Liver (tissue), 8 donors: ENCODE measurements at regions not wholly inside any gene's neighbourhood (a gene's known extent, or its start where the extent isn't known, plus 50 kb on each side); places are given as distances from the start of the nearest gene placed in this dataset.
A peak's percentile ranks its signal among the peaks of the same experiment; 100 is the strongest.

Experiments used
- DNase-seq: peaks from one replicate; pipeline ENCODE4 v3.0.0-alpha.2; 2017; ENCODE audit warnings: low spot score
- H3K27ac ChIP-seq, 2 donors: one replicate each; pipeline ENCODE4 v1.7.0; 2013; ENCODE audit warnings: inconsistent platforms in 2 of 2, low read length in 2 of 2, control low read depth in 1 of 2, low read depth in 1 of 2, mild to moderate bottlenecking in 1 of 2
- H3K27me3 ChIP-seq, 4 donors: one replicate each; pipeline versions ENCODE4 v1.6.1 to v1.7.0; 2013; ENCODE audit warnings: low read length in 3 of 4, inconsistent platforms in 1 of 4, mild to moderate bottlenecking in 1 of 4, moderate library complexity in 1 of 4; ENCODE audit not compliant: control insufficient read depth in 4 of 4, insufficient read depth in 4 of 4
- H3K36me3 ChIP-seq, 4 donors: one replicate each; pipeline versions ENCODE4 v1.6.1 to v1.7.0; 2013; ENCODE audit warnings: low read length in 3 of 4, mild to moderate bottlenecking in 3 of 4, low read depth in 1 of 4, moderate library complexity in 1 of 4; ENCODE audit not compliant: control insufficient read depth in 4 of 4, insufficient read depth in 3 of 4
- H3K4me1 ChIP-seq, 4 donors: one replicate each; pipeline versions ENCODE4 v1.6.1 to v1.7.0; 2013; ENCODE audit warnings: low read length in 3 of 4, mild to moderate bottlenecking in 3 of 4, moderate library complexity in 1 of 4; ENCODE audit not compliant: control insufficient read depth in 4 of 4, insufficient read depth in 4 of 4
- H3K4me3 ChIP-seq, 3 donors: one replicate each; pipeline versions ENCODE4 v1.6.1 to v1.7.0; 2013; ENCODE audit warnings: low read length in 3 of 3, control low read depth in 1 of 3, low read depth in 1 of 3, mild to moderate bottlenecking in 1 of 3
- H3K9ac ChIP-seq, 2 donors: one replicate each; pipeline ENCODE4 v1.7.0; 2013; ENCODE audit warnings: low read length in 2 of 2, mild to moderate bottlenecking in 2 of 2, moderate library complexity in 2 of 2, control low read depth in 1 of 2, low read depth in 1 of 2
- H3K9me3 ChIP-seq, 4 donors: one replicate each; pipeline versions ENCODE4 v1.6.1 to v1.7.0; 2013; ENCODE audit warnings: low read length in 3 of 4; ENCODE audit not compliant: control insufficient read depth in 4 of 4
- ATF3 ChIP-seq: IDR thresholded peaks from 2 replicates; pipeline ENCODE4 v1.6.1; 2016; ENCODE audit warnings: antibody characterized with exemption
- CTCF ChIP-seq: fragments of 150-350 bp; IDR thresholded peaks from 2 replicates; pipeline ENCODE4 v1.5.1; 2017; ENCODE audit warnings: improper control_type of control experiment, low read depth, low read length; ENCODE audit not compliant: missing input control
- EGR1 ChIP-seq, 2 donors: IDR thresholded peaks; 2 replicates each; pipeline ENCODE4 v1.6.1; 2016 to 2018; ENCODE audit warnings: antibody characterized with exemption in 2 of 2, low read depth in 2 of 2
- FOXA1 ChIP-seq: IDR thresholded peaks from 2 replicates; pipeline ENCODE4 v1.6.1; 2016; ENCODE audit warnings: antibody characterized with exemption
- FOXA2 ChIP-seq: IDR thresholded peaks from 2 replicates; pipeline ENCODE4 v1.6.1; 2016; ENCODE audit warnings: antibody characterized with exemption
- GABPA ChIP-seq, 2 donors: IDR thresholded peaks in 1 of 2; conservative IDR thresholded peaks in 1 of 2; 2 replicates each; pipeline ENCODE4 v1.6.1; 2016; ENCODE audit warnings: antibody characterized with exemption in 2 of 2, mild to moderate bottlenecking in 1 of 2, moderate library complexity in 1 of 2
- HNF4A ChIP-seq, 2 donors: conservative IDR thresholded peaks; 2 replicates each; pipeline ENCODE4 v1.6.1; 2016; ENCODE audit warnings: antibody characterized with exemption in 2 of 2, mild to moderate bottlenecking in 2 of 2
- HNF4G ChIP-seq: IDR thresholded peaks from 2 replicates; pipeline ENCODE4 v1.6.1; 2016; ENCODE audit warnings: antibody characterized with exemption
- JUND ChIP-seq, 2 donors: IDR thresholded peaks; 2 replicates each; pipeline ENCODE4 v1.6.1; 2016; ENCODE audit warnings: antibody characterized with exemption in 2 of 2
- NR2F2 ChIP-seq: IDR thresholded peaks from 2 replicates; pipeline ENCODE4 v1.6.1; 2016; ENCODE audit warnings: antibody characterized with exemption
- RAD21 ChIP-seq, 2 donors: IDR thresholded peaks; 2 replicates each; pipeline ENCODE4 v1.6.1; 2016; ENCODE audit warnings: antibody characterized with exemption in 2 of 2, mild to moderate bottlenecking in 2 of 2
- RXRA ChIP-seq, 2 donors: IDR thresholded peaks; 2 replicates each; pipeline ENCODE4 v1.6.1; 2017 to 2018; ENCODE audit warnings: antibody characterized with exemption in 2 of 2, mild to moderate bottlenecking in 1 of 2
- SP1 ChIP-seq: IDR thresholded peaks from 2 replicates; pipeline ENCODE4 v1.6.1; 2018; ENCODE audit warnings: antibody characterized with exemption, mild to moderate bottlenecking
- TAF1 ChIP-seq: conservative IDR thresholded peaks from 2 replicates; pipeline ENCODE4 v1.6.1; 2016; ENCODE audit warnings: antibody characterized with exemption, mild to moderate bottlenecking
- YY1 ChIP-seq: IDR thresholded peaks from 2 replicates; pipeline ENCODE4 v1.6.1; 2016; ENCODE audit warnings: antibody characterized with exemption, mild to moderate bottlenecking
- WGBS: extraction: QIAGEN DNeasy Blood & Tissue Kit; methylation state at CpG from one replicate; pipeline ENCODE4 v1.1.7; 2013; 5-methylcytosine and 5-hydroxymethylcytosine counted together
- TF ChIP-seq, protein P1 (sequence below): IDR thresholded peaks from 2 replicates; pipeline ENCODE4 v1.6.1; 2016; ENCODE audit warnings: antibody characterized with exemption
- TF ChIP-seq, protein P2 (sequence below): IDR thresholded peaks from 2 replicates; pipeline ENCODE4 v1.6.1; 2016; ENCODE audit warnings: antibody characterized with exemption, mild to moderate bottlenecking
- donor health status: healthy.
- donor health status: healthy.
- donor health status: healthy.
- donor health status: healthy.
- donor health status: healthy.

DNA sequence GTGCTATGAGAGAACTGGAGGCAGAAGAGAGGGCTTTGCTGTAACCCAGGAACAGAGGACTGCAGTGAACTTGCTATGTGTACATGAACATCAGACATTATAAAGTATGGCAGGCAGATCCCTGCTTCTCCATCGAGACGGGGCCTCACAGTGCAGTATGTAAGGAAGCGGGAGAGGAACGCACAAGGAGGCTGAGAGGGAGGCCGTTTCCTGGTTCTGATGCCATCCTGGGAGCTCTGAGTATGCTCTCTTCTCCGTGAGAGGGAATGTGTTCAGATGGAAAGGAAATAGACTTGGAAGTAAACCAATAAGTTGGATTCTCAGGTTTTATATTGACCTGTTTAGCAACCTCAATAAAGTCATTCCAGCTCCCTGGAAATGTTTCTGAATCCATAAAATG lies 101.8 kb downstream of the ALDH8A1 start:
- no peak for DNase-seq

GRCh38 chr6:134846865-134847264 lies 103.0 kb downstream of the ALDH8A1 start:
- Histone ChIP-seq H3K9ac (no peak overlapping the region), H3K27ac (no peak overlapping the region), H3K4me1 (peaks cover 5 to 33% (median 11%) of the 10 kb centered on the region in 4 donors), H3K9me3 (no peaks in the 10 kb centered on the region), H3K4me3 (no peak overlapping the region), H3K36me3 (no peaks in the 10 kb centered on the region), H3K27me3 (no peaks in the 10 kb centered on the region)
- TF ChIP-seq HNF4A (conservative IDR thresholded peaks at IDR 0.05) (peak in 1 of 2 donors; percentile 51), FOXA2 (no peak), RAD21 (IDR thresholded peaks at IDR 0.05) (peak in 1 of 2 donors; percentile 5), RXRA (IDR thresholded peaks at IDR 0.05) (peak; percentile 35 to 69)
- TF ChIP-seq, protein P1, sequence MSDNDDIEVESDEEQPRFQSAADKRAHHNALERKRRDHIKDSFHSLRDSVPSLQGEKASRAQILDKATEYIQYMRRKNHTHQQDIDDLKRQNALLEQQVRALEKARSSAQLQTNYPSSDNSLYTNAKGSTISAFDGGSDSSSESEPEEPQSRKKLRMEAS = no peak
- 34% methylated on average over 3 of the region's 3 CpGs for WGBS
- DNase-seq = no peak

More for the DNA sequence above, 101.8 kb downstream of the ALDH8A1 start:
- TF ChIP-seq, protein P1 = no peak
- no peak for TF ChIP-seq GABPA (IDR thresholded peaks at IDR 0.05 in 1 of 2, conservative IDR thresholded peaks at IDR 0.05 in 1 of 2)
- no peak for TF ChIP-seq YY1
- no peak for TF ChIP-seq NR2F2
- no peak for TF ChIP-seq RXRA (IDR thresholded peaks at IDR 0.05)
- no peak for TF ChIP-seq HNF4A (conservative IDR thresholded peaks at IDR 0.05)
- no peak for TF ChIP-seq ATF3
- TF ChIP-seq HNF4G = no peak
- no peak for TF ChIP-seq JUND (IDR thresholded peaks at IDR 0.05)
- no peak for TF ChIP-seq EGR1 (IDR thresholded peaks at IDR 0.05; ENCODE audit: low read depth in 2 of 2)
- no peak for TF ChIP-seq TAF1
- no peak for TF ChIP-seq RAD21 (IDR thresholded peaks at IDR 0.05)
- no peak for TF ChIP-seq SP1
- TF ChIP-seq FOXA1 = no peak
- TF ChIP-seq, protein P2, sequence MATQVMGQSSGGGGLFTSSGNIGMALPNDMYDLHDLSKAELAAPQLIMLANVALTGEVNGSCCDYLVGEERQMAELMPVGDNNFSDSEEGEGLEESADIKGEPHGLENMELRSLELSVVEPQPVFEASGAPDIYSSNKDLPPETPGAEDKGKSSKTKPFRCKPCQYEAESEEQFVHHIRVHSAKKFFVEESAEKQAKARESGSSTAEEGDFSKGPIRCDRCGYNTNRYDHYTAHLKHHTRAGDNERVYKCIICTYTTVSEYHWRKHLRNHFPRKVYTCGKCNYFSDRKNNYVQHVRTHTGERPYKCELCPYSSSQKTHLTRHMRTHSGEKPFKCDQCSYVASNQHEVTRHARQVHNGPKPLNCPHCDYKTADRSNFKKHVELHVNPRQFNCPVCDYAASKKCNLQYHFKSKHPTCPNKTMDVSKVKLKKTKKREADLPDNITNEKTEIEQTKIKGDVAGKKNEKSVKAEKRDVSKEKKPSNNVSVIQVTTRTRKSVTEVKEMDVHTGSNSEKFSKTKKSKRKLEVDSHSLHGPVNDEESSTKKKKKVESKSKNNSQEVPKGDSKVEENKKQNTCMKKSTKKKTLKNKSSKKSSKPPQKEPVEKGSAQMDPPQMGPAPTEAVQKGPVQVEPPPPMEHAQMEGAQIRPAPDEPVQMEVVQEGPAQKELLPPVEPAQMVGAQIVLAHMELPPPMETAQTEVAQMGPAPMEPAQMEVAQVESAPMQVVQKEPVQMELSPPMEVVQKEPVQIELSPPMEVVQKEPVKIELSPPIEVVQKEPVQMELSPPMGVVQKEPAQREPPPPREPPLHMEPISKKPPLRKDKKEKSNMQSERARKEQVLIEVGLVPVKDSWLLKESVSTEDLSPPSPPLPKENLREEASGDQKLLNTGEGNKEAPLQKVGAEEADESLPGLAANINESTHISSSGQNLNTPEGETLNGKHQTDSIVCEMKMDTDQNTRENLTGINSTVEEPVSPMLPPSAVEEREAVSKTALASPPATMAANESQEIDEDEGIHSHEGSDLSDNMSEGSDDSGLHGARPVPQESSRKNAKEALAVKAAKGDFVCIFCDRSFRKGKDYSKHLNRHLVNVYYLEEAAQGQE = no peak
- no peak for TF ChIP-seq FOXA2
- no peak for TF ChIP-seq CTCF
- H3K36me3 ChIP-seq = no peaks in the 10 kb centered on the region
- peaks cover 5 to 36% (median 12%) of the 10 kb centered on the region in 4 donors for H3K4me1 ChIP-seq
- no peaks in the 10 kb centered on the region for H3K27me3 ChIP-seq
- WGBS = 67% methylated on average over 6 of the region's 6 CpGs
- no peak overlapping the region for H3K4me3 ChIP-seq
- no peaks in the 10 kb centered on the region for H3K9me3 ChIP-seq
- H3K9ac ChIP-seq = no peak overlapping the region
- peak overlapping the region; percentile 56 to 62 for H3K27ac ChIP-seq
